ENCODE measurements at regions not wholly inside any gene's neighbourhood (a gene's known extent, or its start where the extent isn't known, plus 50 kb on each side); places are given as distances from the start of the nearest gene placed in this dataset.

DNA sequence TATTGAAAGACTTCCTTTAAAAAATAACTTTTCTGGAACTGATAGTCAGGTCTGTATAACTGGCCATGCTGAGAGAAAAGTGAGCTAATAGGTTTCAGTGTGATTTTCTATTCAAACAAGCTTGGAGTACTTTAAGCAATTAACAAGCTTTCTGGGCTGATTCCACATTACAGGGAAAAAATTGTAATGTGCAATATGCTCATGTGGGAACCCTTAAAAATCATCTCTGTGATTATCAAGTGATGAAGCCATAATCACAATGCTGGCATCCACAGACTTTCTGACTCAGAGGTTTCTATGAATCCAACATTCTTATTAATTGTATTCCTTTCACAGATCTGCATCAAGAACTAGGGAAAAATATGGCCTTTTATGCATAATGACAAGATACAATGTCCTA is 212.2 kb upstream of the ACO1 start:
- H3K4me3 ChIP-seq (replicated peaks in 1 of 3; ENCODE audit: insufficient read depth in 1 of 3, low read depth in 2 of 3, low read length in 3 of 3) = no peak overlapping the region
- H4K20me1 ChIP-seq (ENCODE audit: insufficient read depth, low read length) = no peaks in the 10 kb centered on the region
- H3K4me1 ChIP-seq (ENCODE audit: insufficient read depth, low read length) = no peaks in the 10 kb centered on the region
- ATAC-seq (no peak), DNase-seq (ENCODE audit: low spot score) (no peak), FAIRE-seq (no peak)
- no peaks in the 10 kb centered on the region for H3K79me2 ChIP-seq (ENCODE audit: insufficient read depth, low read length)
- H3K4me2 ChIP-seq (ENCODE audit: low read depth, low read length) = no peak overlapping the region
- CTCF ChIA-PET (ENCODE audit: low intra/inter-chr PET ratio, low total read pairs) = no interaction called here
- no peaks in the 10 kb centered on the region for H3K9me3 ChIP-seq (ENCODE audit: low read length)
- no TSS peak for BruUV-seq (replicated peaks)
- H3K36me3 ChIP-seq (replicated peaks in 1 of 2; ENCODE audit: control insufficient read depth in 1 of 2, insufficient read depth in 2 of 2, low read length in 2 of 2) = no peaks in the 10 kb centered on the region
- in situ Hi-C loops (cut with HindIII; ENCODE audit: extremely low pct_ligation_motif_present, low pct_unique_long_range_greater_than_20kb) (no loop called here), intact Hi-C loops (cut with micrococcal nuclease; ENCODE audit: unreplicated experiment) (no loop called here)
- H3K27me3 ChIP-seq (ENCODE audit: control insufficient read depth in 1 of 2, insufficient read depth in 2 of 2, low read length in 2 of 2) = no peaks in the 10 kb centered on the region
- TF ChIP-seq POLR2G (IDR thresholded peaks at IDR 0.05; ENCODE audit: low read depth, low read length) (no peak), EEA1 (CRISPR knock-in tag; IDR thresholded peaks at IDR 0.05; ENCODE audit: borderline replicate concordance) (no peak), HDAC6 (IDR thresholded peaks at IDR 0.05; ENCODE audit: low read depth, low read length) (no peak), FOSL2 (CRISPR knock-in tag; IDR thresholded peaks at IDR 0.05) (no peak), ZGPAT (CRISPR knock-in tag; IDR thresholded peaks at IDR 0.05) (no peak), ZNF772 (CRISPR knock-in tag; IDR thresholded peaks at IDR 0.05) (no peak), ZNF652 (CRISPR knock-in tag; IDR thresholded peaks at IDR 0.05; ENCODE audit: borderline replicate concordance, low read depth) (no peak), NR2F6 (IDR thresholded peaks at IDR 0.05) (no peak), NR2F6 (CRISPR knock-in tag; IDR thresholded peaks at IDR 0.05) (no peak), ELF4 (CRISPR knock-in tag; IDR thresholded peaks at IDR 0.05; ENCODE audit: borderline replicate concordance) (no peak), ATF5 (CRISPR knock-in tag; IDR thresholded peaks at IDR 0.05; ENCODE audit: low read depth) (no peak), ATM (IDR thresholded peaks at IDR 0.05; ENCODE audit: borderline replicate concordance) (no peak), ELF1 (CRISPR knock-in tag; IDR thresholded peaks at IDR 0.05) (no peak)
- TF ChIP-seq, protein P1, sequence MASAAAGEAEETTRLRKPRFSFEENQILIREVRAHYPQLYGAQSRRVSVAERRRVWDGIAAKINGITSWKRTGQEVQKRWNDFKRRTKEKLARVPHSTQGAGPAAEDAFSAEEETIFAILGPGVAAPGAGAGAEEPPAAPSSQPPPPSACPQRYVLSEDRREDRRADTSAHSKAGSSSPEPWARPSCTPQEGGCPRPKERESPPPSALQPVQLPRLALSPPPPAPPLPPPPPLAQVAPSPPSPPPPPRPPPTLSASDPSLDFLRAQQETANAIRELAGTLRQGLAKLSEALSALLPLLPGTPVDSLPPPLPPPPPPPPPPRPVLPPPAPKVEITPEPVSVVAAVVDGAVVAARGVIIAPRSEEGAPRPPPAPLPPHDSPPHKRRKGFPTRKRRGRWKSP (CRISPR knock-in tag; IDR thresholded peaks at IDR 0.05) = no peak
- TF ChIP-seq, protein P2, sequence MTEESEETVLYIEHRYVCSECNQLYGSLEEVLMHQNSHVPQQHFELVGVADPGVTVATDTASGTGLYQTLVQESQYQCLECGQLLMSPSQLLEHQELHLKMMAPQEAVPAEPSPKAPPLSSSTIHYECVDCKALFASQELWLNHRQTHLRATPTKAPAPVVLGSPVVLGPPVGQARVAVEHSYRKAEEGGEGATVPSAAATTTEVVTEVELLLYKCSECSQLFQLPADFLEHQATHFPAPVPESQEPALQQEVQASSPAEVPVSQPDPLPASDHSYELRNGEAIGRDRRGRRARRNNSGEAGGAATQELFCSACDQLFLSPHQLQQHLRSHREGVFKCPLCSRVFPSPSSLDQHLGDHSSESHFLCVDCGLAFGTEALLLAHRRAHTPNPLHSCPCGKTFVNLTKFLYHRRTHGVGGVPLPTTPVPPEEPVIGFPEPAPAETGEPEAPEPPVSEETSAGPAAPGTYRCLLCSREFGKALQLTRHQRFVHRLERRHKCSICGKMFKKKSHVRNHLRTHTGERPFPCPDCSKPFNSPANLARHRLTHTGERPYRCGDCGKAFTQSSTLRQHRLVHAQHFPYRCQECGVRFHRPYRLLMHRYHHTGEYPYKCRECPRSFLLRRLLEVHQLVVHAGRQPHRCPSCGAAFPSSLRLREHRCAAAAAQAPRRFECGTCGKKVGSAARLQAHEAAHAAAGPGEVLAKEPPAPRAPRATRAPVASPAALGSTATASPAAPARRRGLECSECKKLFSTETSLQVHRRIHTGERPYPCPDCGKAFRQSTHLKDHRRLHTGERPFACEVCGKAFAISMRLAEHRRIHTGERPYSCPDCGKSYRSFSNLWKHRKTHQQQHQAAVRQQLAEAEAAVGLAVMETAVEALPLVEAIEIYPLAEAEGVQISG (CRISPR knock-in tag; IDR thresholded peaks at IDR 0.05) = no peak
- TF ChIP-seq, protein P3, sequence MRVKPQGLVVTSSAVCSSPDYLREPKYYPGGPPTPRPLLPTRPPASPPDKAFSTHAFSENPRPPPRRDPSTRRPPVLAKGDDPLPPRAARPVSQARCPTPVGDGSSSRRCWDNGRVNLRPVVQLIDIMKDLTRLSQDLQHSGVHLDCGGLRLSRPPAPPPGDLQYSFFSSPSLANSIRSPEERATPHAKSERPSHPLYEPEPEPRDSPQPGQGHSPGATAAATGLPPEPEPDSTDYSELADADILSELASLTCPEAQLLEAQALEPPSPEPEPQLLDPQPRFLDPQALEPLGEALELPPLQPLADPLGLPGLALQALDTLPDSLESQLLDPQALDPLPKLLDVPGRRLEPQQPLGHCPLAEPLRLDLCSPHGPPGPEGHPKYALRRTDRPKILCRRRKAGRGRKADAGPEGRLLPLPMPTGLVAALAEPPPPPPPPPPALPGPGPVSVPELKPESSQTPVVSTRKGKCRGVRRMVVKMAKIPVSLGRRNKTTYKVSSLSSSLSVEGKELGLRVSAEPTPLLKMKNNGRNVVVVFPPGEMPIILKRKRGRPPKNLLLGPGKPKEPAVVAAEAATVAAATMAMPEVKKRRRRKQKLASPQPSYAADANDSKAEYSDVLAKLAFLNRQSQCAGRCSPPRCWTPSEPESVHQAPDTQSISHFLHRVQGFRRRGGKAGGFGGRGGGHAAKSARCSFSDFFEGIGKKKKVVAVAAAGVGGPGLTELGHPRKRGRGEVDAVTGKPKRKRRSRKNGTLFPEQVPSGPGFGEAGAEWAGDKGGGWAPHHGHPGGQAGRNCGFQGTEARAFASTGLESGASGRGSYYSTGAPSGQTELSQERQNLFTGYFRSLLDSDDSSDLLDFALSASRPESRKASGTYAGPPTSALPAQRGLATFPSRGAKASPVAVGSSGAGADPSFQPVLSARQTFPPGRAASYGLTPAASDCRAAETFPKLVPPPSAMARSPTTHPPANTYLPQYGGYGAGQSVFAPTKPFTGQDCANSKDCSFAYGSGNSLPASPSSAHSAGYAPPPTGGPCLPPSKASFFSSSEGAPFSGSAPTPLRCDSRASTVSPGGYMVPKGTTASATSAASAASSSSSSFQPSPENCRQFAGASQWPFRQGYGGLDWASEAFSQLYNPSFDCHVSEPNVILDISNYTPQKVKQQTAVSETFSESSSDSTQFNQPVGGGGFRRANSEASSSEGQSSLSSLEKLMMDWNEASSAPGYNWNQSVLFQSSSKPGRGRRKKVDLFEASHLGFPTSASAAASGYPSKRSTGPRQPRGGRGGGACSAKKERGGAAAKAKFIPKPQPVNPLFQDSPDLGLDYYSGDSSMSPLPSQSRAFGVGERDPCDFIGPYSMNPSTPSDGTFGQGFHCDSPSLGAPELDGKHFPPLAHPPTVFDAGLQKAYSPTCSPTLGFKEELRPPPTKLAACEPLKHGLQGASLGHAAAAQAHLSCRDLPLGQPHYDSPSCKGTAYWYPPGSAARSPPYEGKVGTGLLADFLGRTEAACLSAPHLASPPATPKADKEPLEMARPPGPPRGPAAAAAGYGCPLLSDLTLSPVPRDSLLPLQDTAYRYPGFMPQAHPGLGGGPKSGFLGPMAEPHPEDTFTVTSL (CRISPR knock-in tag; IDR thresholded peaks at IDR 0.05; ENCODE audit: borderline replicate concordance) = no peak
- no peak overlapping the region for H3K9ac ChIP-seq (ENCODE audit: insufficient read depth, low read depth, low read length)
- no peak overlapping the region for H2AFZ ChIP-seq (ENCODE audit: low read length)
- POLR2A ChIA-PET = no interaction called here
- H3K27ac ChIP-seq (ENCODE audit: extremely low read length, insufficient read depth, low read length) = no peak overlapping the region
